ENCODE measurements at regions not wholly inside any gene's neighbourhood (a gene's known extent, or its start where the extent isn't known, plus 50 kb on each side); places are given as distances from the start of the nearest gene placed in this dataset.

GRCh38 chr3:64975147-64975546 lies 287.3 kb upstream of the ADAMTS9 start:
- no peaks in the 10 kb centered on the region for H3K9me3 ChIP-seq
- intact Hi-C loops (cut with DNase I; ENCODE audit: low total_unique reads), result no loop called here
- no peaks in the 10 kb centered on the region for H3K27me3 ChIP-seq
- H3K27ac ChIP-seq, result no peak overlapping the region
- peaks cover 0 to 7% (median 0%) of the 10 kb centered on the region in 4 donors for H3K4me1 ChIP-seq
- no peak for DNase-seq
- peaks cover 0 to 10% (median 7%) of the 10 kb centered on the region in 3 donors for H3K36me3 ChIP-seq
- H3K4me3 ChIP-seq, result no peak overlapping the region
- TF ChIP-seq, protein P1, sequence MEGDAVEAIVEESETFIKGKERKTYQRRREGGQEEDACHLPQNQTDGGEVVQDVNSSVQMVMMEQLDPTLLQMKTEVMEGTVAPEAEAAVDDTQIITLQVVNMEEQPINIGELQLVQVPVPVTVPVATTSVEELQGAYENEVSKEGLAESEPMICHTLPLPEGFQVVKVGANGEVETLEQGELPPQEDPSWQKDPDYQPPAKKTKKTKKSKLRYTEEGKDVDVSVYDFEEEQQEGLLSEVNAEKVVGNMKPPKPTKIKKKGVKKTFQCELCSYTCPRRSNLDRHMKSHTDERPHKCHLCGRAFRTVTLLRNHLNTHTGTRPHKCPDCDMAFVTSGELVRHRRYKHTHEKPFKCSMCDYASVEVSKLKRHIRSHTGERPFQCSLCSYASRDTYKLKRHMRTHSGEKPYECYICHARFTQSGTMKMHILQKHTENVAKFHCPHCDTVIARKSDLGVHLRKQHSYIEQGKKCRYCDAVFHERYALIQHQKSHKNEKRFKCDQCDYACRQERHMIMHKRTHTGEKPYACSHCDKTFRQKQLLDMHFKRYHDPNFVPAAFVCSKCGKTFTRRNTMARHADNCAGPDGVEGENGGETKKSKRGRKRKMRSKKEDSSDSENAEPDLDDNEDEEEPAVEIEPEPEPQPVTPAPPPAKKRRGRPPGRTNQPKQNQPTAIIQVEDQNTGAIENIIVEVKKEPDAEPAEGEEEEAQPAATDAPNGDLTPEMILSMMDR (IDR thresholded peaks at IDR 0.05), result no peak

DNA sequence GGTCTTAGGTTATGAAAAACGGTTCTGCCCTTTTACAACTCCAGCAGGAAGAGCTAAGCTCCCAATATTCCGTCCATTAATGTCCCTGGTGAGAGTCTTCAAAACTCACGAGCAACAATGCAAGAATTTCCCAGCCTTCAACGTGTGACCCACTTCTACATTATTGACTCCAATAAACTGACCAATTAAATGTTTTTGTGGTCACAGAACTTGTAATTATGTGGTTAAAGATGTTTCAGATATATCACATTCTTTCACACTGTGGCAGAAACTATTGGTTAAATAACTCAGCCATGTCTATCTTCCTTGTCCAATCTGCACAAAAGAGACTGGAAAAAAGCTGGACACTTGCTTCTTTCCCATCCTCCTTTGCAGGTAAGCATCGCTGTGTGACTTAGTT lies 286.6 kb upstream of the ADAMTS9 start:
- TF ChIP-seq, protein P1 (IDR thresholded peaks at IDR 0.05), result no peak
- H3K4me1 ChIP-seq, result peaks cover 0 to 7% (median 0%) of the 10 kb centered on the region in 4 donors
- intact Hi-C loops (cut with DNase I; ENCODE audit: low total_unique reads), result no loop called here
- H3K27me3 ChIP-seq, result no peaks in the 10 kb centered on the region
- no peak for DNase-seq
- no peak overlapping the region for H3K4me3 ChIP-seq
- peaks cover 0 to 10% (median 7%) of the 10 kb centered on the region in 3 donors for H3K36me3 ChIP-seq
- no peaks in the 10 kb centered on the region for H3K9me3 ChIP-seq
- H3K27ac ChIP-seq, result no peak overlapping the region

- Histone ChIP-seq H3K4me3 (no peak overlapping the region), H3K9me3 (no peaks in the 10 kb centered on the region), H3K36me3 (peaks cover 0 to 10% (median 7%) of the 10 kb centered on the region in 3 donors), H3K27me3 (no peaks in the 10 kb centered on the region), H3K4me1 (peaks cover 0 to 7% (median 0%) of the 10 kb centered on the region in 4 donors), H3K27ac (no peak overlapping the region)
- TF ChIP-seq, protein P1 (IDR thresholded peaks at IDR 0.05), result no peak
- intact Hi-C loops (cut with DNase I; ENCODE audit: low total_unique reads), result no loop called here
- no peak for DNase-seq
Observed at GRCh38 chr3:64972793-64973192, 285.0 kb upstream of the ADAMTS9 start.

DNA sequence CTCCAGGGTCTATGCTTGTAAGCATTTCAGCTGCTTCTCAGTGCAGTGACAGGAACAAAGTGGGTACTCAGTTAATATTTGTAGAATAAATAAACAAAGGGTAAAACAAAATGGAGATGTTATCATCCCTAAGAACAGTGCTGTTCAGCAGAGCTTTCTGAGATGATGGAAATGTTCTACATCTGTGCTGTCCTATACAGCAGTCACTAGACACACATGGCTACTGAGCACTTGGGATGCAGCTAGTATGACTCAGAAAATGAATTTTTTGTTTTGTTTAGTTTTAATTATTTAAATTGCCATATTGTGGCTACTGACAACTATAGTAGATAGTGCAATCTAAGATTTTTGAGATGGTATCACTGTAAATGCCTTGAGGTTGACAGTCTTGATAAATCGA lies 283.8 kb upstream of the ADAMTS9 start:
- Histone ChIP-seq H3K4me3 (no peak overlapping the region), H3K4me1 (peaks cover 0 to 7% (median 0%) of the 10 kb centered on the region in 4 donors), H3K36me3 (peaks cover 0 to 10% (median 7%) of the 10 kb centered on the region in 3 donors), H3K27me3 (no peaks in the 10 kb centered on the region), H3K9me3 (no peaks in the 10 kb centered on the region), H3K27ac (no peak overlapping the region)
- intact Hi-C loops (cut with DNase I; ENCODE audit: low total_unique reads), result no loop called here
- no peak for DNase-seq
- TF ChIP-seq, protein P1 (IDR thresholded peaks at IDR 0.05), result no peak

- no peak for DNase-seq
- intact Hi-C loops (cut with DNase I; ENCODE audit: low total_unique reads), result no loop called here
- H3K36me3 ChIP-seq, result peaks cover 0 to 10% (median 7%) of the 10 kb centered on the region in 3 donors
- peaks cover 0 to 7% (median 0%) of the 10 kb centered on the region in 4 donors for H3K4me1 ChIP-seq
- TF ChIP-seq, protein P1 (IDR thresholded peaks at IDR 0.05), result no peak
- no peak overlapping the region for H3K27ac ChIP-seq
- no peaks in the 10 kb centered on the region for H3K27me3 ChIP-seq
- no peak overlapping the region for H3K4me3 ChIP-seq
- no peaks in the 10 kb centered on the region for H3K9me3 ChIP-seq
Observed at GRCh38 chr3:64970634-64971033, 282.8 kb upstream of the ADAMTS9 start.

DNA sequence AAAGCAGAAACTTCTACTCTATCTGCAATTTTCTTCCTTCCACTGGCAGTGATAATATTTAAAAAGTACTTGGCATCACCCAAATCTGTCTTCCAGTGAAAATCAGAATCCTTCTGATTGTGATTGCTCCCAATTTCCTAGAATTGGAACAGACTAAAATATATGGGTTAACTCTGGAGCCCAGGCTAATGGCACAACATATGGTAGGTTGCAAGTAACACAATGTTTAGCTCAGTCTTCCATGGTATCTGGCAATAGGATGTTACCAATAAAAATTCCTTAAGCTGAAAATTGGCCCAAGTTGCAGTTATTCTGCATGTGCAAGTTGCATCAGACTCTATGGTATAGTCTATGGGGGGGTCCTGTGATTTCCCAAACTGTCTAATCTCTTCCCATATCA lies 273.5 kb upstream of the ADAMTS9 start:
- Histone ChIP-seq H3K36me3 (no peaks in the 10 kb centered on the region), H3K4me3 (no peak overlapping the region), H3K27me3 (no peaks in the 10 kb centered on the region), H3K9me3 (no peaks in the 10 kb centered on the region), H3K4me1 (peaks cover 0 to 25% (median 2%) of the 10 kb centered on the region in 4 donors), H3K27ac (no peak overlapping the region)
- intact Hi-C loops (cut with DNase I; ENCODE audit: low total_unique reads), result no loop called here
- TF ChIP-seq, protein P1 (IDR thresholded peaks at IDR 0.05), result no peak
- no peak for DNase-seq

All from tibial artery (tissue), 4 donors.